ENCODE measurements at regions not wholly inside any gene's neighbourhood (a gene's known extent, or its start where the extent isn't known, plus 50 kb on each side); places are given as distances from the start of the nearest gene placed in this dataset.
"Not testable (repeated sequence)": the region's sequence is repeated elsewhere in the genome, so short reads cannot be mapped to it uniquely, and the experiment has no call there.

DNA sequence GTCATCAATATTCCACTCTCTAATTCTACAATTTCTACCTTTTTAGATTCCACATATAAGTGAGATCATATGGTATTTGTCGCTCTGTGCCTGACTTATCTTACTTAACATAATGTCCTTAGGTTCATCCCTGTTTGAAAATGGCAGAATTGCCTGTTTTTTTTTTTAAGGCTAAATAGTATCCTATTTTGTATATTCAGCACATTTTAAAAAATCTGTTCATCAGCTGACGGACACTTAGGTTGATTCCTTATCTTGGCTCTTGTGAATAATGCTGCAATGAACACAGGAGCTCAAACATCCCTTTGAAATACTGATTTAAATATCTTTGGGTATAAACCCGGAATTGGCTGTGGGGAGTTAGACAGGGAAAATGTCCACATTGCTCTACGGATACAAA lies 326.7 kb upstream of the THBS1 start:
- TF ChIP-seq, protein P1, sequence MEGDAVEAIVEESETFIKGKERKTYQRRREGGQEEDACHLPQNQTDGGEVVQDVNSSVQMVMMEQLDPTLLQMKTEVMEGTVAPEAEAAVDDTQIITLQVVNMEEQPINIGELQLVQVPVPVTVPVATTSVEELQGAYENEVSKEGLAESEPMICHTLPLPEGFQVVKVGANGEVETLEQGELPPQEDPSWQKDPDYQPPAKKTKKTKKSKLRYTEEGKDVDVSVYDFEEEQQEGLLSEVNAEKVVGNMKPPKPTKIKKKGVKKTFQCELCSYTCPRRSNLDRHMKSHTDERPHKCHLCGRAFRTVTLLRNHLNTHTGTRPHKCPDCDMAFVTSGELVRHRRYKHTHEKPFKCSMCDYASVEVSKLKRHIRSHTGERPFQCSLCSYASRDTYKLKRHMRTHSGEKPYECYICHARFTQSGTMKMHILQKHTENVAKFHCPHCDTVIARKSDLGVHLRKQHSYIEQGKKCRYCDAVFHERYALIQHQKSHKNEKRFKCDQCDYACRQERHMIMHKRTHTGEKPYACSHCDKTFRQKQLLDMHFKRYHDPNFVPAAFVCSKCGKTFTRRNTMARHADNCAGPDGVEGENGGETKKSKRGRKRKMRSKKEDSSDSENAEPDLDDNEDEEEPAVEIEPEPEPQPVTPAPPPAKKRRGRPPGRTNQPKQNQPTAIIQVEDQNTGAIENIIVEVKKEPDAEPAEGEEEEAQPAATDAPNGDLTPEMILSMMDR (IDR thresholded peaks at IDR 0.05): no peak
- no peak for TF ChIP-seq POLR2A (IDR thresholded peaks at IDR 0.05)
- 93 to 98% methylated on average over 4 of the region's 4 CpGs for WGBS, 2 donors

GRCh38 chr15:39255760-39256159 lies 325.1 kb upstream of the THBS1 start:
- intact Hi-C loops (cut with DNase I; ENCODE audit: low total_unique reads): no loop called here
- 91 to 95% methylated on average over 7 of the region's 7 CpGs for WGBS, 2 donors

More for the DNA sequence above, 326.7 kb upstream of the THBS1 start:
- DNase-seq (ENCODE audit: low spot score in 2 of 2): no peak
- no peak overlapping the region for H3K4me3 ChIP-seq (ENCODE audit: low read depth, poor library complexity, severe bottlenecking)
- intact Hi-C loops (cut with DNase I; ENCODE audit: low total_unique reads): no loop called here

GRCh38 chr15:39260391-39260790 lies 320.5 kb upstream of the THBS1 start:
- WGBS, 2 donors: 89 to 92% methylated on average over 1 of the region's 1 CpG
- intact Hi-C loops (cut with DNase I; ENCODE audit: low total_unique reads): no loop called here
- H3K4me3 ChIP-seq (ENCODE audit: low read depth, poor library complexity, severe bottlenecking): no peak overlapping the region
- TF ChIP-seq, protein P1 (IDR thresholded peaks at IDR 0.05): no peak
- no peak for TF ChIP-seq POLR2A (IDR thresholded peaks at IDR 0.05)
- no peak for DNase-seq (ENCODE audit: low spot score in 2 of 2)

More at GRCh38 chr15:39255760-39256159, 325.1 kb upstream of the THBS1 start:
- no peak overlapping the region for H3K4me3 ChIP-seq (ENCODE audit: low read depth, poor library complexity, severe bottlenecking)
- DNase-seq (ENCODE audit: low spot score in 2 of 2): no peak
- TF ChIP-seq POLR2A (IDR thresholded peaks at IDR 0.05): no peak
- TF ChIP-seq, protein P1 (IDR thresholded peaks at IDR 0.05): no peak

GRCh38 chr15:39260791-39261190 lies 320.1 kb upstream of the THBS1 start:
- no peak overlapping the region for H3K4me3 ChIP-seq (ENCODE audit: low read depth, poor library complexity, severe bottlenecking)
- TF ChIP-seq, protein P1 (IDR thresholded peaks at IDR 0.05): no peak
- no peak for TF ChIP-seq POLR2A (IDR thresholded peaks at IDR 0.05)
- intact Hi-C loops (cut with DNase I; ENCODE audit: low total_unique reads): no loop called here
- no peak for DNase-seq (ENCODE audit: low spot score in 2 of 2)

DNA sequence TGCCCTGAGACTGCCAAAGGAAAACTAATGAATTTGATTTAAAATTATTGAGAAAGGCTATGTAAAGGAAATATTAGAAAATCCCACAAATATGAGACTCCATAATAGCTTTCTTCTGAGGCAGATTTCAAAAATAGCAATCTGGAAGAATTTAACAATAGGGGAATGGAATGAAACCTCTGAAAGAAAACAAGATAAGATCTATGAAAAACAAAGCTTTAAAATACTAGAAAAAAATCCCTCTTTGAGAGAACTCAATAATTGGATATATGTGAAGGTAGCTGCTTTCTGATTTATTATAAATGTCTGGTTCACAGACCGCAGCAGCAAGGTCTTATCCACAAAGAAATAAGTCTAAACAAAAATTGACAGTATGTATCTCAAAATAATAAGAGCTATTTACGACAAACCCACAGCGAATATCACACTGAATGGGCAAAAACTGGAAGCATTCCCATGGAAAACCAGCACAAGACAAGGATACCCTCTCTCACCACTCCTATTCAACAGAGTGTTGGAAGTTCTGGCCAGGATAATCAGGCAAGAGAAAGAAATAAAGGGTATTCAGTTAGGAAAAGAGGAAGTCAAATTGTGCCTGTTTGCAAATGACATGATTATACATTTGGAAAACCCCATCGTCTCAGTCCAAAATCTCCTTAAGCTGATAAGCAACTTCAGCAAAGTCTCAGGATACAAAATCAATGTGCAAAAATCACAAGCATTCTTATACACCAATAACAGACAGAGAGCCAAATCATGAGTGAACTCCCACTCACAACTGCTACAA lies 319.3 kb upstream of the THBS1 start:
- H3K4me3 ChIP-seq (ENCODE audit: low read depth, poor library complexity, severe bottlenecking); DNase-seq (ENCODE audit: low spot score in 2 of 2); intact Hi-C loops (cut with DNase I; ENCODE audit: low total_unique reads): not testable (repeated sequence)
- WGBS, 2 donors: 75 to 76% methylated on average over 4 of the region's 4 CpGs

GRCh38 chr15:39262995-39263772 lies 317.7 kb upstream of the THBS1 start:
- 68% methylated on average over 6 of the region's 6 CpGs for WGBS, 2 donors
- intact Hi-C loops (cut with DNase I; ENCODE audit: low total_unique reads); H3K4me3 ChIP-seq (ENCODE audit: low read depth, poor library complexity, severe bottlenecking); DNase-seq (ENCODE audit: low spot score in 2 of 2): not testable (repeated sequence)

Measured in lower leg skin (tissue), 4 donors.